ENCODE measurements at regions not wholly inside any gene's neighbourhood (a gene's known extent, or its start where the extent isn't known, plus 50 kb on each side); places are given as distances from the start of the nearest gene placed in this dataset.
"Not testable (repeated sequence)": the region's sequence is repeated elsewhere in the genome, so short reads cannot be mapped to it uniquely, and the experiment has no call there.

DNA sequence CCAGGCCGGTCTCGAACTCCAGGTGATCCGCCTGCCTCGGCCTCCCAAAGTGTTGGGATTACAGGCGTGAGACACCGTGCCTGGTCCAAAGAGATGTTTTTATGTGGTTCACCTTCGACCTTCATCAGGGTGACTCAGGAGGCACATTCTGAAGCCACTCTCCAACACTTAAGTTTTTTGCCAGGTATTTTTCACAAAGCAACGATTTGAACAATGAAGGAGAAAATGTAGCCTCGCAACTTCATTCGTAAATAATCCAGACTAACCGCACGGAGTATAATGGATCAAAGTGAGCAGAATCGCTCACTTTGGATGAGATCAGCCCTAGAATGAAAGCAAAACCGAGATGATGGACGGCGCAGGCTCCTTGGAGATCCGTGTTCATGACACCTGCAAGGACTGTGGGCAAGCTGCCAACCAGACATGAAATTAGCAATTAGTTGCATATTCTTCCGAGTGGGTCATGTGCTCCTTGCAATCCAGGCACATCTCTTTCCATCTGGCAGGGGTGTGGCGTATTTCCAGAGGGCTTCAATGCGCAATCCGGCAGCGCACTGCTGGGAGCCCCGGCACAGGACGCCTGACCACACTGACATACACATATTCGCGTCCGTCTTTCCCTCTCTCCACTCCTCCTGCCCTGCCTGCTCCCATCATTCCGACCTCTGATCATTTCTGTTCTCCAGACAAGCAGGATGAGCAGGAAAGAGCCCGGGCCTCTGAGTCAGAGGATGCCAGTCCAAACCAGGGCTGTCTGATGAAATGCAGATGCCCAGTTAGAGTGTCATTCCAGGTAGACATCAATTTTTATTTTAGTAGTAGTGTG, 148.4 kb downstream of the KLF6 start:
- WGBS, 2 donors: 44 to 54% methylated on average over 13 to 29 of the region's 29 CpGs
- peak overlapping the region; percentile 64 to 86 (median 81) for H3K27ac ChIP-seq
- peaks cover 0 to 23% (median 6%) of the 10 kb centered on the region in 3 donors for H3K4me1 ChIP-seq
- peak overlapping the region in 1 of 4 donors; percentile 4 for H3K4me3 ChIP-seq
- no peaks in the 10 kb centered on the region for H3K36me3 ChIP-seq
- no peaks in the 10 kb centered on the region for H3K27me3 ChIP-seq
- DNase-seq: no peak
- H3K9me3 ChIP-seq: no peaks in the 10 kb centered on the region
- TF ChIP-seq, protein P1, sequence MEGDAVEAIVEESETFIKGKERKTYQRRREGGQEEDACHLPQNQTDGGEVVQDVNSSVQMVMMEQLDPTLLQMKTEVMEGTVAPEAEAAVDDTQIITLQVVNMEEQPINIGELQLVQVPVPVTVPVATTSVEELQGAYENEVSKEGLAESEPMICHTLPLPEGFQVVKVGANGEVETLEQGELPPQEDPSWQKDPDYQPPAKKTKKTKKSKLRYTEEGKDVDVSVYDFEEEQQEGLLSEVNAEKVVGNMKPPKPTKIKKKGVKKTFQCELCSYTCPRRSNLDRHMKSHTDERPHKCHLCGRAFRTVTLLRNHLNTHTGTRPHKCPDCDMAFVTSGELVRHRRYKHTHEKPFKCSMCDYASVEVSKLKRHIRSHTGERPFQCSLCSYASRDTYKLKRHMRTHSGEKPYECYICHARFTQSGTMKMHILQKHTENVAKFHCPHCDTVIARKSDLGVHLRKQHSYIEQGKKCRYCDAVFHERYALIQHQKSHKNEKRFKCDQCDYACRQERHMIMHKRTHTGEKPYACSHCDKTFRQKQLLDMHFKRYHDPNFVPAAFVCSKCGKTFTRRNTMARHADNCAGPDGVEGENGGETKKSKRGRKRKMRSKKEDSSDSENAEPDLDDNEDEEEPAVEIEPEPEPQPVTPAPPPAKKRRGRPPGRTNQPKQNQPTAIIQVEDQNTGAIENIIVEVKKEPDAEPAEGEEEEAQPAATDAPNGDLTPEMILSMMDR (IDR thresholded peaks at IDR 0.05): no peak
- no peak for TF ChIP-seq POLR2A (IDR thresholded peaks at IDR 0.05)
- intact Hi-C loops (cut with DNase I): no loop called here

DNA sequence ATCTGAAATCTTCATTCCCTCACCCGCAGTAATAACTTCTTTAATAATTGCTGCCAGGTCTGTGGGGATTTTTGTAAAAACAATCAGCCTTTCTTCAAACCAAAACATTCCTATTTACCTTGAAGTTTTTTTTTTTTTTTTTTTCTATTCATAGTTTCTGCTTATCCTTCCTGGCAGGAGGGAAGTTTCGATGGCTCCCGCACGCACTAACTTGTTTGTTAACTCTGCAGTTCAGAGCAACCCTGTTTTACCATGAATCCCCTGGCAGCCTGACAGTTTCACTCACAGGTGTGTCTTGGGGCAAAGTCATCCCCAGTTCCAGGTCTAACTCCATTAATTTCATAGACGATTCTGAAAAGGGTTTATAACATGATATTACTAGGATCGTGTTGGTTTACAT, 149.3 kb downstream of the KLF6 start:
- WGBS, 2 donors: 13 to 31% methylated on average over 6 of the region's 6 CpGs
- Histone ChIP-seq H3K36me3 (no peaks in the 10 kb centered on the region), H3K9me3 (no peaks in the 10 kb centered on the region), H3K4me1 (peaks cover 0 to 23% (median 6%) of the 10 kb centered on the region in 3 donors), H3K27me3 (no peaks in the 10 kb centered on the region), H3K27ac (peak overlapping the region; percentile 64 to 86 (median 81)), H3K4me3 (no peak overlapping the region)
- no peak for DNase-seq
- no peak for TF ChIP-seq POLR2A (IDR thresholded peaks at IDR 0.05)
- TF ChIP-seq, protein P1 (IDR thresholded peaks at IDR 0.05): no peak
- intact Hi-C loops (cut with DNase I): no loop called here

DNA sequence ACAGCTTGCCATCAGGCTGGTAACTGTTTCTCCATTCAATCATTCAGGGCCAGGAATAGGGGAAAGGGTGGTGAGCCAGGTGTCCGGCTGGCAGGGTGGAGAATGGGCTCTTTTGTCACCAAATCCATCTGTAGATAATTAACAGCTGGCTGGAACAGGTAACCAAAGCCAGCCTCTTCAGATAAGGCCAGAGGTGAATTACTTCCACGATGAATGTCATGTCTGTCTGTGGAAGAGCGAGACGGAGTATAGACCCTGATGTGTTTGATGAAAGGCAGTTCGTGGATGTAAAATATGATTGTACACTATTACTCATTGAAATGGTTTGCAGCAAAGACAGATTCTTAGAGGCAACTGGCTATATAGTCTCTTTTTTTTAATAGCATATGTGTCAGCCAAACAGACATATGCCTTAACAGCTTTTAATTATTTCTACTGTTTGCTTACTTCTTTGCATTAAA, 149.8 kb downstream of the KLF6 start:
- TF ChIP-seq, protein P1 (IDR thresholded peaks at IDR 0.05): no peak
- TF ChIP-seq POLR2A (IDR thresholded peaks at IDR 0.05): no peak
- DNase-seq: no peak
- 39 to 53% methylated on average over 5 of the region's 5 CpGs for WGBS, 2 donors
- Histone ChIP-seq H3K4me3 (no peak overlapping the region), H3K27me3 (no peaks in the 10 kb centered on the region), H3K9me3 (no peaks in the 10 kb centered on the region), H3K36me3 (no peaks in the 10 kb centered on the region), H3K4me1 (peaks cover 0 to 23% (median 6%) of the 10 kb centered on the region in 3 donors), H3K27ac (peak overlapping the region; percentile 77 to 86 (median 82))
- intact Hi-C loops (cut with DNase I): no loop called here

DNA sequence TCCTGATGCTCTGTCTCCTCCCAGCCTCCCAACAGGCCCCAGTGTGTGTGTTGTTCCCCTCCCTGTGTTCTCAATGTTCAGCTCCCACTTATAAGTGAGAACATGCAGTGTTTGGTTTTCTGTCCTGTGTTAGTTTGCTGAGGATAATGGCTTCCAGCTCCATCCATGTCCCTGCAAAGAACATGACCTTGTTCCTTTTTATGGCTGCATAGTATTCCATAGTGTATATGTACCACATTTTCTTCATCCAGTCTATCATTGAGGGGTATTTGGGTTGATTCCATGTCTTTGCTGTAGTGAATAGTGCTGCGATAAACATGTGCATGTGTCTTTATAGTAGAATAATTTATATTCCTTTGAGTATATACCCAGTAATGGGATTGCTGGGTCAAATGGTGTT, 150.4 kb downstream of the KLF6 start:
- Histone ChIP-seq H3K4me1 (peaks cover 0 to 23% (median 6%) of the 10 kb centered on the region in 3 donors), H3K27ac (peak overlapping the region in 3 of 4 donors; percentile 77 to 86 (median 85))
- intact Hi-C loops (cut with DNase I); H3K4me3 ChIP-seq; H3K27me3 ChIP-seq; H3K9me3 ChIP-seq; DNase-seq; H3K36me3 ChIP-seq: not testable (repeated sequence)
- 90 to 100% methylated on average over 1 of the region's 1 CpG for WGBS, 2 donors

DNA sequence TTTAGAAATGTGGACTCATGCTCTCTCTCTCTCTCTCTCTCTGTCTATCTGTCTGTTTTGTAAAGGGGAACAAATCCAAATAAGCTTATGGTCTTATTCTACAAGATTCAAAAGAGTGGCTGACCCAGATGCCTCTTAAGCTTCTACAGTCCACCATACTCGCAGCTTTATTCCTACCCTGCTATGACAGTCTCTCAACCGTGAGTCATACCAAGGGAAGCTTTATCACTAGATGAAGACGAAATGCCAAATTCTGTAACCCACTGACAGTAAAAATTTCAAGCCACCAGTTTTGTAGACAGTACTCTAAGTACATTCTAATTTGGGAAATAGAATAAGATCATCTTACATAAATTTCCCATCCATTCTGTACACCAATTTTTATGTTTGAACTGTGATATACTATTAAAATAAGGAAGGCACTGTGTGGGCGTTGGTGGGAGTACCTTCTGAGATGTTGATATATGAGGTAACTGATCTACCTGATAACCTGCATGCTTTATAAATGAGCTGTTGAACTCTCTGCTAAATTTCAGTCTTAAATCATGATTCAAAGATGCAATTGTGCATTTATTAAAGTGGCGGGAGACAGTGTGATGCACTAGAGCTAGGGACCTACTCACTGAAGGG, 153.2 kb downstream of the KLF6 start:
- Histone ChIP-seq H3K4me1 (peaks cover 0 to 19% (median 6%) of the 10 kb centered on the region in 3 donors), H3K27ac (no peak overlapping the region), H3K36me3 (no peaks in the 10 kb centered on the region), H3K9me3 (no peaks in the 10 kb centered on the region), H3K27me3 (no peaks in the 10 kb centered on the region), H3K4me3 (no peak overlapping the region)
- no peak for DNase-seq
- TF ChIP-seq, protein P1 (IDR thresholded peaks at IDR 0.05): no peak
- no peak for TF ChIP-seq POLR2A (IDR thresholded peaks at IDR 0.05)
- WGBS, 2 donors: 72 to 80% methylated on average over 5 of the region's 5 CpGs
- intact Hi-C loops (cut with DNase I): no loop called here
